NB4 (cell line): ENCODE measurements at regions not wholly inside any gene's neighbourhood (a gene's known extent, or its start where the extent isn't known, plus 50 kb on each side); places are given as distances from the start of the nearest gene placed in this dataset.

ENCODE experiments used
- DNase-seq: peaks from one replicate; pipeline ENCODE4 v3.0.0; 2010; ENCODE audit warnings: low read depth
- H3K4me3 ChIP-seq: one replicate; pipeline ENCODE4 v1.5.1; 2011; ENCODE audit warnings: mild to moderate bottlenecking, low read depth, low read length, moderate library complexity
- CTCF ChIP-seq: IDR thresholded peaks from one replicate; pipeline ENCODE4 v1.5.1; 2012; ENCODE audit warnings: low read depth, low read length
- MAX ChIP-seq: IDR thresholded peaks from 2 replicates; pipeline ENCODE4 v1.6.1; 2011; ENCODE audit warnings: low read depth, low read length
- MYC ChIP-seq: IDR thresholded peaks from 2 replicates; pipeline ENCODE4 v1.6.1; 2011; ENCODE audit warnings: low read depth, low read length
- POLR2A ChIP-seq: IDR thresholded peaks from 2 replicates; pipeline ENCODE4 v1.6.1; 2011; ENCODE audit warnings: mild to moderate bottlenecking; ENCODE audit not compliant: insufficient read length; ENCODE audit errors: extremely low read depth

GRCh38 chr12:59858508-59859170, 262.8 kb downstream of the SLC16A7 start:
- TF ChIP-seq MYC (no peak), POLR2A (no peak), MAX (no peak), CTCF (no peak)
- DNase-seq = no peak
- no peak overlapping the region for H3K4me3 ChIP-seq

- DNase-seq = no peak
- no peak overlapping the region for H3K4me3 ChIP-seq
- TF ChIP-seq MYC = no peak
- no peak for TF ChIP-seq CTCF
- no peak for TF ChIP-seq MAX
- TF ChIP-seq POLR2A = no peak
Observed at GRCh38 chr12:59859171-59859510, 263.3 kb downstream of the SLC16A7 start.

GRCh38 chr12:59861635-59862034, 265.8 kb downstream of the SLC16A7 start:
- no peak for TF ChIP-seq POLR2A
- no peak for TF ChIP-seq CTCF
- no peak for TF ChIP-seq MYC
- no peak for TF ChIP-seq MAX
- DNase-seq = no peak
- H3K4me3 ChIP-seq = no peak overlapping the region

GRCh38 chr12:59867055-59867454, 271.2 kb downstream of the SLC16A7 start:
- TF ChIP-seq MYC (no peak), POLR2A (no peak), CTCF (no peak), MAX (no peak)
- DNase-seq = no peak
- no peak overlapping the region for H3K4me3 ChIP-seq

- no peak for TF ChIP-seq CTCF
- TF ChIP-seq POLR2A = no peak
- no peak for TF ChIP-seq MYC
- no peak for TF ChIP-seq MAX
- no peak overlapping the region for H3K4me3 ChIP-seq
- DNase-seq = no peak
Observed at GRCh38 chr12:59867689-59868088, 271.9 kb downstream of the SLC16A7 start.
